ENCODE measurements at regions not wholly inside any gene's neighbourhood (a gene's known extent, or its start where the extent isn't known, plus 50 kb on each side); places are given as distances from the start of the nearest gene placed in this dataset.

DNA sequence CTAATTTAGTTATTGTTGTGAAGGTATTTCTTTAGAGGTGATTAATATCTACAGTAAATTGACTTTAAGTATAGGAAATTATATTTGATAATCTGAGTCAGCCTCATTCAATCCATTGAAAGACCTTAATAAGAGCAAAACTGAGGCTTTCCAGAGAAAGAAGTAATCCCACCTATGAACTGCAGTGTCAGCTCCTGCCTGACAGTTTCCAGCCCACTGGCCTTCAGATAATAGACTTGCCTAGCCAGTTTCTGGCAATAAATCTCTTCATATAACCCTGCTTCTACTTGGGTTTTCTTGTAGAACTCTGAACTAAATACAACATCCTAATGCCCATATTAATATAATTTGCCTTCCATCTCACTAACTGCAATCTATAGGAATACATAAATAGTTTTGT is 437.9 kb upstream of the UBE2E3 start:
- no peaks in the 10 kb centered on the region for H3K27me3 ChIP-seq (ENCODE audit: insufficient read depth, low read length)
- no peak overlapping the region for H2AFZ ChIP-seq (ENCODE audit: low read depth, low read length, poor library complexity, severe bottlenecking)
- DNase-seq (ENCODE audit: low read depth, low spot score) (no peak), ATAC-seq (no peak)
- no peaks in the 10 kb centered on the region for H3K4me1 ChIP-seq (ENCODE audit: control insufficient read depth in 1 of 2, insufficient read depth in 2 of 2, low read length in 2 of 2)
- no peaks in the 10 kb centered on the region for H3K9me3 ChIP-seq (ENCODE audit: control insufficient read depth in 1 of 2, insufficient read depth in 1 of 2, low read depth in 1 of 2, low read length in 2 of 2)
- POLR2A ChIA-PET: no interaction called here
- no peaks in the 10 kb centered on the region for H3K9me2 ChIP-seq (ENCODE audit: insufficient read depth)
- intact Hi-C loops (cut with micrococcal nuclease): no loop called here
- H4K20me1 ChIP-seq (ENCODE audit: insufficient read depth): no peaks in the 10 kb centered on the region
- BruUV-seq (replicated peaks): no TSS peak
- no peak overlapping the region for H3K27ac ChIP-seq (ENCODE audit: low read depth, low read length)
- CTCF ChIA-PET: no interaction called here
- no peaks in the 10 kb centered on the region for H3K79me2 ChIP-seq (ENCODE audit: insufficient read depth, low read length)
- TF ChIP-seq YY1 (IDR thresholded peaks at IDR 0.05; ENCODE audit: extremely low read depth, insufficient replicate concordance, low read depth, low read length): no peak
- TF ChIP-seq, protein P1, sequence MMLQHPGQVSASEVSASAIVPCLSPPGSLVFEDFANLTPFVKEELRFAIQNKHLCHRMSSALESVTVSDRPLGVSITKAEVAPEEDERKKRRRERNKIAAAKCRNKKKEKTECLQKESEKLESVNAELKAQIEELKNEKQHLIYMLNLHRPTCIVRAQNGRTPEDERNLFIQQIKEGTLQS (IDR thresholded peaks at IDR 0.05): no peak
- no peak for TF ChIP-seq EZH2 (IDR thresholded peaks at IDR 0.05)
- TF ChIP-seq ZFX (IDR thresholded peaks at IDR 0.05): no peak
- no peak overlapping the region for H3K4me3 ChIP-seq (replicated peaks in 1 of 2; ENCODE audit: low read depth in 1 of 2, low read length in 2 of 2)
- H3K9ac ChIP-seq (ENCODE audit: low read length): no peak overlapping the region
- RAD21 ChIA-PET (ENCODE audit: low non-redundant PET in 1 of 2, low total read pairs in 2 of 2, uncharacterized antibody in 2 of 2, unreplicated experiment in 2 of 2): no interaction called here
- H3K36me3 ChIP-seq (ENCODE audit: control insufficient read depth in 1 of 2, insufficient read depth in 2 of 2, low read length in 2 of 2): no peaks in the 10 kb centered on the region
- no peak overlapping the region for H3K4me2 ChIP-seq (ENCODE audit: low read length)

DNA sequence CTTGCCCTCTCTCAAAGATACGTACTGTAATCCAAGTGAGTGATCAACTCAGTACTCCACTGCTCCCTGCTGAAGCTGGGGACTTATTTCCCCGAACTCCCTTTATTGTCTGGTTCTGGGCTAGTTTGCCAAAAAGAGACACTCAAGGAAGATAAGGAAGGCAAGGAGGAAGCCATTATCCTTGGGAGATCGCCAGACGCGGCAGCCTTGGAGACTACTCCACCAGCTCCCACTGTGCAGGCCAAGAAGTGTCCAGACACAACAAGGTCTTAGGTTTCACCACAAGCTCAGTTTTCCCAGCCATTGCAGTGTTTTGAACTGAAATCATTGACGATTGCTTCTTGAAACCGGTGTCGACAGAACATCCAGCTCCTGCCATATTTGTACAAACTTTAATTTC is 439.6 kb upstream of the UBE2E3 start:
- TF ChIP-seq ZFX (IDR thresholded peaks at IDR 0.05) (no peak), POLR2AphosphoS5 (IDR thresholded peaks at IDR 0.05; ENCODE audit: low read depth, low read length) (no peak), SRF (IDR thresholded peaks at IDR 0.05; ENCODE audit: low read depth) (no peak), JUND (IDR thresholded peaks at IDR 0.05) (no peak), RAD21 (IDR thresholded peaks at IDR 0.05; ENCODE audit: low read depth) (no peak), EZH2 (IDR thresholded peaks at IDR 0.05) (no peak), SP1 (IDR thresholded peaks at IDR 0.05; ENCODE audit: low read depth) (no peak)
- TF ChIP-seq, protein P2, sequence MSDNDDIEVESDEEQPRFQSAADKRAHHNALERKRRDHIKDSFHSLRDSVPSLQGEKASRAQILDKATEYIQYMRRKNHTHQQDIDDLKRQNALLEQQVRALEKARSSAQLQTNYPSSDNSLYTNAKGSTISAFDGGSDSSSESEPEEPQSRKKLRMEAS (IDR thresholded peaks at IDR 0.05): no peak
- TF ChIP-seq, protein P3, sequence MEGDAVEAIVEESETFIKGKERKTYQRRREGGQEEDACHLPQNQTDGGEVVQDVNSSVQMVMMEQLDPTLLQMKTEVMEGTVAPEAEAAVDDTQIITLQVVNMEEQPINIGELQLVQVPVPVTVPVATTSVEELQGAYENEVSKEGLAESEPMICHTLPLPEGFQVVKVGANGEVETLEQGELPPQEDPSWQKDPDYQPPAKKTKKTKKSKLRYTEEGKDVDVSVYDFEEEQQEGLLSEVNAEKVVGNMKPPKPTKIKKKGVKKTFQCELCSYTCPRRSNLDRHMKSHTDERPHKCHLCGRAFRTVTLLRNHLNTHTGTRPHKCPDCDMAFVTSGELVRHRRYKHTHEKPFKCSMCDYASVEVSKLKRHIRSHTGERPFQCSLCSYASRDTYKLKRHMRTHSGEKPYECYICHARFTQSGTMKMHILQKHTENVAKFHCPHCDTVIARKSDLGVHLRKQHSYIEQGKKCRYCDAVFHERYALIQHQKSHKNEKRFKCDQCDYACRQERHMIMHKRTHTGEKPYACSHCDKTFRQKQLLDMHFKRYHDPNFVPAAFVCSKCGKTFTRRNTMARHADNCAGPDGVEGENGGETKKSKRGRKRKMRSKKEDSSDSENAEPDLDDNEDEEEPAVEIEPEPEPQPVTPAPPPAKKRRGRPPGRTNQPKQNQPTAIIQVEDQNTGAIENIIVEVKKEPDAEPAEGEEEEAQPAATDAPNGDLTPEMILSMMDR (IDR thresholded peaks at IDR 0.05 in 2 of 3, conservative IDR thresholded peaks at IDR 0.05 in 1 of 3; ENCODE audit: borderline replicate concordance in 1 of 3, insufficient read depth in 1 of 3, low read depth in 2 of 3, low read length in 2 of 3): no peak
- TF ChIP-seq, protein P1 (IDR thresholded peaks at IDR 0.05): no peak
- ChIA-PET RAD21 (ENCODE audit: low non-redundant PET in 1 of 2, low total read pairs in 2 of 2, uncharacterized antibody in 2 of 2, unreplicated experiment in 2 of 2) (no interaction called here), CTCF (no interaction called here), POLR2A (no interaction called here)
- no peak overlapping the region for H3K4me2 ChIP-seq (ENCODE audit: low read length)
- no peak overlapping the region for H3K9ac ChIP-seq (ENCODE audit: low read length)
- no peak for DNase-seq (ENCODE audit: low read depth, low spot score)
- no TSS peak for BruUV-seq (replicated peaks)
- H3K79me2 ChIP-seq (ENCODE audit: insufficient read depth, low read length): no peaks in the 10 kb centered on the region
- intact Hi-C loops (cut with micrococcal nuclease): no loop called here
- H3K27me3 ChIP-seq (ENCODE audit: insufficient read depth, low read length): no peaks in the 10 kb centered on the region
- no peaks in the 10 kb centered on the region for H3K4me1 ChIP-seq (ENCODE audit: control insufficient read depth in 1 of 2, insufficient read depth in 2 of 2, low read length in 2 of 2)
- H2AFZ ChIP-seq (ENCODE audit: low read depth, low read length, poor library complexity, severe bottlenecking): no peak overlapping the region
- no peaks in the 10 kb centered on the region for H3K9me3 ChIP-seq (ENCODE audit: control insufficient read depth in 1 of 2, insufficient read depth in 1 of 2, low read depth in 1 of 2, low read length in 2 of 2)
- no peak for ATAC-seq
- no peak overlapping the region for H3K4me3 ChIP-seq (replicated peaks in 1 of 2; ENCODE audit: low read depth in 1 of 2, low read length in 2 of 2)
- no peaks in the 10 kb centered on the region for H3K9me2 ChIP-seq (ENCODE audit: insufficient read depth)
- no peaks in the 10 kb centered on the region for H4K20me1 ChIP-seq (ENCODE audit: insufficient read depth)
- H3K27ac ChIP-seq (ENCODE audit: low read depth, low read length): no peak overlapping the region
- H3K36me3 ChIP-seq (ENCODE audit: control insufficient read depth in 1 of 2, insufficient read depth in 2 of 2, low read length in 2 of 2): no peaks in the 10 kb centered on the region
